ENCODE measurements at regions not wholly inside any gene's neighbourhood (a gene's known extent, or its start where the extent isn't known, plus 50 kb on each side); places are given as distances from the start of the nearest gene placed in this dataset.

DNA sequence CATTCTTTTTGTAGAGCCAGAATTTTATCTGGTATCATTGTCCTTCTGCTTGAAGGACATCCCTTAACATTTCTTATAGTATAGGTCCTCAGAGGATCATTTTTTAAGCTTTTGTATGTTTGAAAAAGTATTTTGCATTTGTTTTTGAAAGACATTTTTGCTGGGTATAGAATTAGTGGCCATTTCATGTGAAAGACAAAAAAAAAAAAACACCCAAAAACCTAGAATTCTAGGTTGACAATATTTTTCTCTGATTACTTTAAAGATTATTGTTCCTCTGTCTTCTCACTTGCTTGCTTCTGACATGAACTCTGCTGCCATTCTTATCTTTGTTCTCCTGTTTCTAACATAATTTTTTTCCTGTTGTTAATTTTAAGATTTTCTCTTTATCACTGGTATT is 75.7 kb upstream of the SLC22A16 start:
- DNase-seq (ENCODE audit: low spot score) (no peak), ATAC-seq (ENCODE audit: low FRiP score) (no peak)
- TF ChIP-seq CTCF (IDR thresholded peaks at IDR 0.05), result no peak

GRCh38 chr6:110551088-110551487 is 74.7 kb upstream of the SLC22A16 start:
- ATAC-seq (ENCODE audit: low FRiP score), result no peak
- no peak for DNase-seq (ENCODE audit: low spot score)

GRCh38 chr6:110550353-110550752 is 73.9 kb upstream of the SLC22A16 start:
- no peak for TF ChIP-seq CTCF (IDR thresholded peaks at IDR 0.05)
- ATAC-seq (ENCODE audit: low FRiP score) (no peak), DNase-seq (ENCODE audit: low spot score) (no peak)

More at GRCh38 chr6:110551088-110551487, 74.7 kb upstream of the SLC22A16 start:
- no peak for TF ChIP-seq CTCF (IDR thresholded peaks at IDR 0.05)

DNA sequence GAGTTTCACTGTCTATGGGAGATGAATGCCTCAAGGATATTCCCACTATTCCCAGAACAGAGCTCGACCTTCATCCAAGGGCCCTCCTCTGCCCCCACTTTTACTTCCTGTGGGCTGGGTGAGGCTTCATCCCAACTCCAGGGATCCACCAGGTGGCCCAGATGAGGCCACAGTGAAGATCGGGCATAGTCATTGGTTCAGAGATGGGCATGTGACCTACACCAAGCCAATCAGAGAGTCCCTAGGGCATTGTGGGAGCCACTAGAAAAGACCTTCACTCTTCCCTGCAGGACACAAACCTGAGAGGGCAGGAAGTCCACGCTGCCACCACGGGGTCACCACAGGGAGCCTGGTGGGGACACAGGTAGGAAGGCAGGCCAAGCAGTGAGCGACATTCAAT is 72.9 kb upstream of the SLC22A16 start:
- ATAC-seq (ENCODE audit: low FRiP score), result no peak
- DNase-seq (ENCODE audit: low spot score), result no peak
- TF ChIP-seq CTCF (IDR thresholded peaks at IDR 0.05), result no peak

DNA sequence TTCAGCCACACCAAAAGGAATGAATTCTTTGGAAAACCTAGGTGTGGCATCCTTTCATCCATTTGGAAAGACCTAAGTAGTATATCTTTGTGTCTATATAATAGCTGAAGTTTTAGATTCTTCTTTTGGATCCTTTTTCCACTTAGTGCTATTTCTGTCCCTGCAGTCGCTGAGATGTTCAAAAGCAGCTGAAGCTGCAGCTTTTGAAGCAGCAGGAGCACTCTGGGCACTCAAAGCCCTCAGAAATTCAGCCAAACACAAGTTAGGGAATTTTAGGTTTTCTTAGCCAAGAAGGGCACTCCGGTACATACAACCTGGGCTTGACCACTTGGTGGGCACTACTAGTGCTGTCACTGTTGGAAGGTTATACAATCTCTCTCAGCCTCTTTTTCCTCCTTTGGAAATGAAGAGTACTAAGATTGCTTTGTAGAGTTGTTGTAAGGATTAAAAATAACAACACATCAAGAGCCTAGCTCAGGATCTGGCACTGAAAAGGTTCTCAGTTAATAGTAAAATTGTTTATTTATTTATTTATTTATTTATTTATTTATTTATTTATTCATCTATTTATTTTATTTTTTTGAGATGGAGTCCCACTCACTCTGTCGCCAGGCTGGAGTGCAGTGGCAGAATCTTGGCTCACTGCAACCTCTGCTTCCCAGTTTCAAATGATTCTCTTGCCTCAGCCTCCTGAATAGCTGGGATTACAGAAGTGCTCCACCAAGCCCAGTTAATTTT is 71.9 kb upstream of the SLC22A16 start:
- ATAC-seq (ENCODE audit: low FRiP score) (no peak), DNase-seq (ENCODE audit: low spot score) (no peak)
- TF ChIP-seq CTCF (IDR thresholded peaks at IDR 0.05), result no peak

GRCh38 chr6:110547266-110547964 is 71.0 kb upstream of the SLC22A16 start:
- DNase-seq (ENCODE audit: low spot score), result no peak
- no peak for TF ChIP-seq CTCF (IDR thresholded peaks at IDR 0.05)
- ATAC-seq (ENCODE audit: low FRiP score), result no peak

Measured in omental fat pad (tissue), 3 donors.